PC-3 (cell line): ENCODE measurements at regions not wholly inside any gene's neighbourhood (a gene's known extent, or its start where the extent isn't known, plus 50 kb on each side); places are given as distances from the start of the nearest gene placed in this dataset.

Experiments
- EZH2phosphoT487 ChIP-seq: fragments of 300-600 bp; sonication (generic); IDR thresholded peaks from 2 replicates; pipeline ENCODE4 v1.6.1; 2018; ENCODE audit warnings: mild to moderate bottlenecking, antibody characterized with exemption, low read length, borderline replicate concordance
- TF ChIP-seq, protein P1 (sequence below): fragments of 300-600 bp; sonication (generic); conservative IDR thresholded peaks from 2 replicates; pipeline ENCODE4 v1.5.1; 2017; ENCODE audit warnings: antibody characterized with exemption, low read depth, mild to moderate bottlenecking, low read length

DNA sequence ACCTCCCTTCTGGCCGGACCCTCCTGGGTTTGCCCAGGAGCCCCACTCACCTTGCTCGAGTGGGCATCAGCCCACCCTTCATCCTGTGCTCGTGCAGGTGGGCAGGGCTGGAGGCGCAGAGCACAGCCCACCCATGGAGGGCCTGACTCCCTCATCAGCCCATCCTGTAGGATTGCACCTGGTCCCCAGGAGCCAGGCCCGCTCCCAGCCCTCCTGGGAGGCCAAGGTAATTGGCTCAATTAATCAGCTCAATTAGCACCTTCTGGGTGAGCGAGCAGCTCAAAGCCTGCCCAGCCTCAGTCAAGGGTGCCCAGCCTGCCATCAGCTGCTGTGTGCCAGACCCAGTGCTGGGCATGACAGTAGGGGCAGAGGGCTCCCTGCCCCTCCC is 58.1 kb upstream of the NECTIN1 start:
- TF ChIP-seq, protein P1, sequence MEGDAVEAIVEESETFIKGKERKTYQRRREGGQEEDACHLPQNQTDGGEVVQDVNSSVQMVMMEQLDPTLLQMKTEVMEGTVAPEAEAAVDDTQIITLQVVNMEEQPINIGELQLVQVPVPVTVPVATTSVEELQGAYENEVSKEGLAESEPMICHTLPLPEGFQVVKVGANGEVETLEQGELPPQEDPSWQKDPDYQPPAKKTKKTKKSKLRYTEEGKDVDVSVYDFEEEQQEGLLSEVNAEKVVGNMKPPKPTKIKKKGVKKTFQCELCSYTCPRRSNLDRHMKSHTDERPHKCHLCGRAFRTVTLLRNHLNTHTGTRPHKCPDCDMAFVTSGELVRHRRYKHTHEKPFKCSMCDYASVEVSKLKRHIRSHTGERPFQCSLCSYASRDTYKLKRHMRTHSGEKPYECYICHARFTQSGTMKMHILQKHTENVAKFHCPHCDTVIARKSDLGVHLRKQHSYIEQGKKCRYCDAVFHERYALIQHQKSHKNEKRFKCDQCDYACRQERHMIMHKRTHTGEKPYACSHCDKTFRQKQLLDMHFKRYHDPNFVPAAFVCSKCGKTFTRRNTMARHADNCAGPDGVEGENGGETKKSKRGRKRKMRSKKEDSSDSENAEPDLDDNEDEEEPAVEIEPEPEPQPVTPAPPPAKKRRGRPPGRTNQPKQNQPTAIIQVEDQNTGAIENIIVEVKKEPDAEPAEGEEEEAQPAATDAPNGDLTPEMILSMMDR = no peak
- no peak for TF ChIP-seq EZH2phosphoT487
